HEK293 (cell line): ENCODE measurements at regions not wholly inside any gene's neighbourhood (a gene's known extent, or its start where the extent isn't known, plus 50 kb on each side); places are given as distances from the start of the nearest gene placed in this dataset.
"Not testable (repeated sequence)": the region's sequence is repeated elsewhere in the genome, so short reads cannot be mapped to it uniquely, and the experiment has no call there.

ENCODE experiments used
- CTCF ChIA-PET: fragments of 350-600 bp; formaldehyde crosslinking; extraction: SDS; loops from one replicate; lab custom pipeline; 2021; ENCODE audit warnings: antibody characterized with exemption; lab: Yijun Ruan, JAX
- POLR2A ChIA-PET: fragments of 300-600 bp; formaldehyde crosslinking; extraction: SDS; loops from one replicate; lab custom pipeline; 2020; ENCODE audit warnings: antibody characterized with exemption, inconsistent platforms; lab: Yijun Ruan, JAX
- H3K27ac ChIP-seq: fragments of 200-500 bp; sonication (Bioruptor generic); 2 replicates; pipeline ENCODE4 v1.5.1; 2014; ENCODE audit warnings: low read depth, low read length, control low read depth, inconsistent platforms; ENCODE audit errors: extremely low read depth
- H3K36me3 ChIP-seq, 2 experiments: fragments of 200-500 bp in 1 of 2; sonication (Bioruptor generic) in 1 of 2; 1 replicate in 1 of 2; 2 replicates in 1 of 2; pipeline ENCODE4 v1.5.1; 2014 to 2017; ENCODE audit warnings: inconsistent platforms in 2 of 2, low read length in 2 of 2; ENCODE audit not compliant: control insufficient read depth in 2 of 2, insufficient read depth in 1 of 2
- H3K4me1 ChIP-seq: fragments of 200-500 bp; sonication (Bioruptor generic); 2 replicates; pipeline ENCODE4 v1.5.1; 2014; ENCODE audit warnings: mild to moderate bottlenecking, low read length, inconsistent platforms; ENCODE audit not compliant: control insufficient read depth, insufficient read depth
- H3K4me3 ChIP-seq: 2 replicates; pipeline ENCODE4 v1.5.1; 2011; ENCODE audit warnings: low read depth, mild to moderate bottlenecking, control low read depth, low read length, moderate library complexity
- H3K9me3 ChIP-seq: fragments of 200-500 bp; sonication (Bioruptor generic); 2 replicates; pipeline ENCODE4 v1.5.1; 2014; ENCODE audit warnings: low read depth, low read length, inconsistent platforms; ENCODE audit not compliant: control insufficient read depth, insufficient read depth
- INSM2 ChIP-seq: fragments of 450-650 bp; formaldehyde crosslinking; IDR thresholded peaks from 2 replicates; pipeline ENCODE4 v1.5.1; 2016; ENCODE audit warnings: missing biosample characterization, missing genetic modification characterization
- OVOL3 ChIP-seq: fragments of 450-650 bp; formaldehyde crosslinking; IDR thresholded peaks from 2 replicates; pipeline ENCODE4 v1.5.1; 2016; ENCODE audit warnings: missing biosample characterization, missing genetic modification characterization
- SALL2 ChIP-seq: fragments of 450-650 bp; formaldehyde crosslinking; IDR thresholded peaks from 2 replicates; pipeline ENCODE4 v1.5.0; 2017; ENCODE audit warnings: missing biosample characterization, mild to moderate bottlenecking, missing genetic modification characterization, borderline replicate concordance
- SP7 ChIP-seq: fragments of 450-650 bp; formaldehyde crosslinking; IDR thresholded peaks from 2 replicates; pipeline ENCODE4 v1.5.1; 2016; ENCODE audit warnings: missing biosample characterization, missing genetic modification characterization
- WT1 ChIP-seq: fragments of 450-650 bp; formaldehyde crosslinking; IDR thresholded peaks from 2 replicates; pipeline ENCODE4 v1.5.1; 2016; ENCODE audit warnings: missing biosample characterization, missing genetic modification characterization
- ZFHX2 ChIP-seq: fragments of 450-650 bp; formaldehyde crosslinking; conservative IDR thresholded peaks from 2 replicates; pipeline ENCODE4 v1.5.1; 2016; ENCODE audit warnings: missing biosample characterization, missing genetic modification characterization
- ZFP3 ChIP-seq: fragments of 450-650 bp; formaldehyde crosslinking; IDR thresholded peaks from 2 replicates; pipeline ENCODE4 v1.5.1; 2016; ENCODE audit warnings: low read depth, missing biosample characterization, missing genetic modification characterization
- ZIC2 ChIP-seq: fragments of 450-650 bp; formaldehyde crosslinking; IDR thresholded peaks from 2 replicates; pipeline ENCODE4 v1.5.1; 2016; ENCODE audit warnings: missing biosample characterization, missing genetic modification characterization
- ZNF133 ChIP-seq: fragments of 450-650 bp; formaldehyde crosslinking; IDR thresholded peaks from 2 replicates; pipeline ENCODE4 v1.5.1; 2016; ENCODE audit warnings: missing biosample characterization, missing genetic modification characterization
- ZNF140 ChIP-seq: fragments of 450-650 bp; formaldehyde crosslinking; IDR thresholded peaks from 2 replicates; pipeline ENCODE4 v1.5.1; 2016; ENCODE audit warnings: missing biosample characterization, missing genetic modification characterization
- ZNF274 ChIP-seq, 2 experiments: fragments of 200-500 bp in 1 of 2; fragments of 450-650 bp in 1 of 2; sonication (Bioruptor generic) in 1 of 2; formaldehyde crosslinking in 1 of 2; IDR thresholded peaks; 2 replicates each; pipeline versions ENCODE4 v1.5.1 to v1.6.1; 2014 to 2016; ENCODE audit warnings: borderline replicate concordance in 1 of 2, inconsistent platforms in 1 of 2, low read length in 1 of 2, missing biosample characterization in 1 of 2, missing genetic modification characterization in 1 of 2
- ZNF280D ChIP-seq: fragments of 450-650 bp; formaldehyde crosslinking; IDR thresholded peaks from 2 replicates; pipeline ENCODE4 v1.5.1; 2016; ENCODE audit warnings: missing biosample characterization, missing genetic modification characterization
- ZNF398 ChIP-seq: fragments of 450-650 bp; formaldehyde crosslinking; IDR thresholded peaks from 2 replicates; pipeline ENCODE4 v1.5.1; 2017; ENCODE audit warnings: missing biosample characterization, missing genetic modification characterization
- ZNF544 ChIP-seq: fragments of 450-650 bp; formaldehyde crosslinking; IDR thresholded peaks from 2 replicates; pipeline ENCODE4 v1.5.0; 2017; ENCODE audit warnings: missing biosample characterization, missing genetic modification characterization
- ZNF629 ChIP-seq: fragments of 450-650 bp; formaldehyde crosslinking; IDR thresholded peaks from 2 replicates; pipeline ENCODE4 v1.5.1; 2017; ENCODE audit warnings: missing biosample characterization, missing genetic modification characterization
- ZNF639 ChIP-seq: fragments of 450-650 bp; formaldehyde crosslinking; IDR thresholded peaks from 2 replicates; pipeline ENCODE4 v1.5.1; 2016; ENCODE audit warnings: missing biosample characterization, missing genetic modification characterization
- ZNF670 ChIP-seq: fragments of 450-650 bp; formaldehyde crosslinking; IDR thresholded peaks from 2 replicates; pipeline ENCODE4 v1.5.1; 2016; ENCODE audit warnings: missing biosample characterization, missing genetic modification characterization, low read depth

GRCh38 chr10:21369697-21370096, 155.8 kb downstream of the SKIDA1 start:
- CTCF ChIA-PET, result interaction anchor here (0.6 kb wide), 1 partner anchor 40 kb away, joined by 3 read pairs; no protein-coding TSS in a partner anchor
- H3K27ac ChIP-seq, result no peak overlapping the region
- H3K4me1 ChIP-seq, result 0 out of 2 replicates have a peak, but pooled peaks cover 6% of the 10 kb centered on the region

GRCh38 chr10:21368728-21369425, 156.6 kb downstream of the SKIDA1 start:
- Histone ChIP-seq H3K27ac (no peak overlapping the region), H3K9me3 (no peaks in the 10 kb centered on the region), H3K36me3 (no peaks in the 10 kb centered on the region), H3K4me3 (no peak overlapping the region), H3K4me1 (peaks cover 12% of the 10 kb centered on the region)
- POLR2A ChIA-PET, result no interaction called here
- no peak for TF ChIP-seq ZNF274 (IDR thresholded peaks at IDR 0.05; ENCODE audit: low read length)
- TF ChIP-seq ZNF274 (tag by site-specific recombination; IDR thresholded peaks at IDR 0.05; ENCODE audit: borderline replicate concordance), result no peak
- TF ChIP-seq ZNF280D (tag by site-specific recombination), result no peak
- TF ChIP-seq ZFHX2, result 0 out of 2 replicates have a peak, but pooled peaks have one; percentile 14
- TF ChIP-seq ZFP3, result no peak
- TF ChIP-seq ZNF133, result no peak
- CTCF ChIA-PET, result no interaction called here

More at GRCh38 chr10:21369697-21370096, 155.8 kb downstream of the SKIDA1 start:
- TF ChIP-seq ZFP3 (no peak), ZNF670 (no peak), OVOL3 (tag by site-specific recombination) (no peak), SALL2 (tag by site-specific recombination) (no peak), ZNF544 (tag by site-specific recombination) (no peak)
- TF ChIP-seq, all 188 proteins: peak for 0
- POLR2A ChIA-PET, result no interaction called here
- H3K9me3 ChIP-seq, result no peaks in the 10 kb centered on the region
- H3K36me3 ChIP-seq, result no peaks in the 10 kb centered on the region
- H3K4me3 ChIP-seq, result no peak overlapping the region

- TF ChIP-seq ZIC2 (tag by site-specific recombination), result no peak
- Histone ChIP-seq H3K4me1 (peaks cover 19% of the 10 kb centered on the region), H3K9me3 (no peaks in the 10 kb centered on the region), H3K27ac (no peak overlapping the region), H3K4me3 (no peak overlapping the region), H3K36me3 (no peaks in the 10 kb centered on the region)
- ChIA-PET CTCF (interaction anchor here (0.7 kb wide), 1 partner anchor 295 kb away, joined by 3 read pairs; no protein-coding TSS in a partner anchor), POLR2A (no interaction called here)
Observed at GRCh38 chr10:21368022-21368582, 157.4 kb downstream of the SKIDA1 start.

- H3K4me3 ChIP-seq, POLR2A ChIA-PET, H3K9me3 ChIP-seq, H3K27ac ChIP-seq, H3K36me3 ChIP-seq: not testable (repeated sequence)
- CTCF ChIA-PET, result interaction anchor here (1.0 kb wide), 1 partner anchor 26 kb away, joined by 3 read pairs; no protein-coding TSS in a partner anchor
- peaks cover 18% of the 10 kb centered on the region for H3K4me1 ChIP-seq
- TF ChIP-seq INSM2 (tag by site-specific recombination), result peak; percentile 42; the same call in 1 of the 2 replicates
- 0 out of 2 replicates have a peak, but pooled peaks have one; percentile 26 for TF ChIP-seq WT1 (tag by site-specific recombination)
- TF ChIP-seq ZNF629 (tag by site-specific recombination), result peak; percentile 74
- TF ChIP-seq ZNF639 (tag by site-specific recombination), result 0 out of 2 replicates have a peak, but pooled peaks have one; percentile 23
- 0 out of 2 replicates have a peak, but pooled peaks have one; percentile 10 for TF ChIP-seq ZNF140
- TF ChIP-seq ZNF398 (tag by site-specific recombination), result 0 out of 2 replicates have a peak, but pooled peaks have one; percentile 25
- TF ChIP-seq SP7 (tag by site-specific recombination), result peak; percentile 35
Observed at GRCh38 chr10:21366108-21366507, 159.4 kb downstream of the SKIDA1 start.
